NCI-H82 treated with DMSO at 0.1 percent for 48 hours (cell line): ENCODE measurements at regions not wholly inside any gene's neighbourhood (a gene's known extent, or its start where the extent isn't known, plus 50 kb on each side); places are given as distances from the start of the nearest gene placed in this dataset.
"Not testable (repeated sequence)": the region's sequence is repeated elsewhere in the genome, so short reads cannot be mapped to it uniquely, and the experiment has no call there.

Experiments used
- DNase-seq: peaks from one replicate; lab custom pipeline; 2025; ENCODE audit not compliant: unreplicated experiment; lab: John Stamatoyannopoulos, UW

GRCh38 chr1:229004066-229004833, 266.7 kb upstream of the RAB4A start:
- DNase-seq = no peak

- no peak for DNase-seq
Observed at GRCh38 chr1:229005097-229005496, 265.8 kb upstream of the RAB4A start.

GRCh38 chr1:229005556-229005955, 265.4 kb upstream of the RAB4A start:
- DNase-seq = no peak

GRCh38 chr1:229006121-229006870, 264.6 kb upstream of the RAB4A start:
- no peak for DNase-seq

- no peak for DNase-seq
Observed at GRCh38 chr1:229007167-229007566, 263.7 kb upstream of the RAB4A start.

- no peak for DNase-seq
Observed at GRCh38 chr1:229007701-229008100, 263.2 kb upstream of the RAB4A start.

- DNase-seq = not testable (repeated sequence)
Observed at GRCh38 chr1:229008347-229008746, 262.6 kb upstream of the RAB4A start.

- no peak for DNase-seq
Observed at GRCh38 chr1:229011022-229011421, 259.9 kb upstream of the RAB4A start.

GRCh38 chr1:229012823-229013222, 258.1 kb upstream of the RAB4A start:
- no peak for DNase-seq

- DNase-seq = peak; percentile 88
Observed at GRCh38 chr1:229013981-229014380, 256.9 kb upstream of the RAB4A start.

- no peak for DNase-seq
Observed at GRCh38 chr1:229015806-229016205, 255.1 kb upstream of the RAB4A start.

GRCh38 chr1:229017091-229017490, 253.8 kb upstream of the RAB4A start:
- DNase-seq = no peak

GRCh38 chr1:229018674-229019295, 252.1 kb upstream of the RAB4A start:
- no peak for DNase-seq

GRCh38 chr1:229019663-229020271, 251.1 kb upstream of the RAB4A start:
- no peak for DNase-seq

GRCh38 chr1:229021034-229021433, 249.9 kb upstream of the RAB4A start:
- DNase-seq = not testable (repeated sequence)

GRCh38 chr1:229022595-229023333, 248.1 kb upstream of the RAB4A start:
- DNase-seq = peak; percentile 97

GRCh38 chr1:229023651-229024300, 247.1 kb upstream of the RAB4A start:
- DNase-seq = no peak

GRCh38 chr1:229024528-229025130, 246.3 kb upstream of the RAB4A start:
- no peak for DNase-seq

- no peak for DNase-seq
Observed at GRCh38 chr1:229025576-229025975, 245.3 kb upstream of the RAB4A start.

GRCh38 chr1:229027158-229027557, 243.8 kb upstream of the RAB4A start:
- no peak for DNase-seq
